ENCODE measurements at regions not wholly inside any gene's neighbourhood (a gene's known extent, or its start where the extent isn't known, plus 50 kb on each side); places are given as distances from the start of the nearest gene placed in this dataset.

- no peak overlapping the region for H3K4me3 ChIP-seq (ENCODE audit: low read length)
- DNase-seq (ENCODE audit: low read depth), result no peak
- TF ChIP-seq CTCF (conservative IDR thresholded peaks at IDR 0.05; ENCODE audit: low read length), result no peak
Measured at GRCh38 chr22:44588348-44588747, 90.3 kb upstream of the RTL6 start.

GRCh38 chr22:44587737-44588310, 89.8 kb upstream of the RTL6 start:
- DNase-seq (ENCODE audit: low read depth), result no peak

GRCh38 chr22:44586999-44587736, 89.1 kb upstream of the RTL6 start:
- H3K4me3 ChIP-seq (ENCODE audit: low read length), result peak overlapping the region; percentile 31
- no peak for TF ChIP-seq CTCF (conservative IDR thresholded peaks at IDR 0.05; ENCODE audit: low read length)
- peak; percentile 17 for DNase-seq (ENCODE audit: low read depth)

More at GRCh38 chr22:44587737-44588310, 89.8 kb upstream of the RTL6 start:
- no peak overlapping the region for H3K4me3 ChIP-seq (ENCODE audit: low read length)
- no peak for TF ChIP-seq CTCF (conservative IDR thresholded peaks at IDR 0.05; ENCODE audit: low read length)

GRCh38 chr22:44586351-44586990, 88.4 kb upstream of the RTL6 start:
- TF ChIP-seq CTCF (conservative IDR thresholded peaks at IDR 0.05; ENCODE audit: low read length), result no peak
- DNase-seq (ENCODE audit: low read depth), result no peak
- H3K4me3 ChIP-seq (ENCODE audit: low read length), result no peak overlapping the region

GRCh38 chr22:44585559-44586350, 87.7 kb upstream of the RTL6 start:
- DNase-seq (ENCODE audit: low read depth), result no peak
- TF ChIP-seq CTCF (conservative IDR thresholded peaks at IDR 0.05; ENCODE audit: low read length), result no peak
- no peak overlapping the region for H3K4me3 ChIP-seq (ENCODE audit: low read length)

- no peak for TF ChIP-seq CTCF (conservative IDR thresholded peaks at IDR 0.05; ENCODE audit: low read length)
- DNase-seq (ENCODE audit: low read depth), result no peak
- H3K4me3 ChIP-seq (ENCODE audit: low read length), result no peak overlapping the region
Measured at GRCh38 chr22:44584256-44584902, 86.3 kb upstream of the RTL6 start.

All from AG10803 (cell line).